K562 (cell line): ENCODE measurements at regions not wholly inside any gene's neighbourhood (a gene's known extent, or its start where the extent isn't known, plus 50 kb on each side); places are given as distances from the start of the nearest gene placed in this dataset.

Experiments used
- ATAC-seq: fragments of 200-7000 bp; cut with Tn5 transposase; 3 replicates; pipeline ENCODE4 v1.9.1; 2020; ENCODE audit warnings: moderate library complexity
- BruUV-seq: library from RNA; stranded (reverse); fragments of 400-500 nt; replicated peaks from 2 replicates; lab custom pipeline; 2021; lab: Mats Ljungman, UMichigan
- CTCF ChIA-PET: fragments of 300-600 bp; formaldehyde crosslinking; extraction: SDS; loops from one replicate; lab custom pipeline; 2021; ENCODE audit warnings: low intra/inter-chr PET ratio; lab: Yijun Ruan, JAX
- POLR2A ChIA-PET: fragments of 300-600, 350-650 bp; sonication (Branson Sonifier 250); formaldehyde crosslinking; extraction: SDS; loops from one replicate; lab custom pipeline; 2021; ENCODE audit warnings: antibody characterized with exemption, inconsistent platforms; lab: Yijun Ruan, JAX
- DNase-seq, 4 experiments: peaks; one replicate each; pipeline versions ENCODE4 v3.0.0 to v3.0.0-alpha.2; 2011 to 2018; ENCODE audit warnings: low spot score in 3 of 4, mixed read lengths in 3 of 4; ENCODE audit errors: extremely low read depth in 1 of 4
- FAIRE-seq: peaks from 2 replicates; lab custom pipeline; 2011; peaks lifted over from hg19 to GRCh38; lab: Jason Lieb, UNC
- H2AFZ ChIP-seq: 2 replicates; pipeline ENCODE4 v1.6.0; 2011; ENCODE audit warnings: low read depth, low read length, control low read depth, inconsistent platforms
- H3K27ac ChIP-seq: fragments of 200-600 bp; 3 replicates; pipeline ENCODE4 v1.8.0; 2011; ENCODE audit warnings: low read depth, mild to moderate bottlenecking, control low read depth, inconsistent platforms, low read length, moderate library complexity, mixed read lengths; ENCODE audit errors: extremely low read depth
- H3K27me3 ChIP-seq, 2 experiments: fragments of 300-600 bp in 1 of 2; 2 replicates in 1 of 2; 3 replicates in 1 of 2; pipeline versions ENCODE4 v1.6.0 to v1.8.0; 2011; ENCODE audit warnings: inconsistent platforms in 2 of 2, low read length in 2 of 2, mild to moderate bottlenecking in 1 of 2, mixed read lengths in 1 of 2, moderate library complexity in 1 of 2; ENCODE audit not compliant: control insufficient read depth in 2 of 2, insufficient read depth in 2 of 2
- H3K36me3 ChIP-seq: fragments of 300-600 bp; 3 replicates; pipeline ENCODE4 v1.8.0; 2011; ENCODE audit warnings: mild to moderate bottlenecking, low read length, inconsistent platforms; ENCODE audit not compliant: control insufficient read depth, insufficient read depth
- H3K4me1 ChIP-seq, 2 experiments: fragments of 200-600 bp in 1 of 2; replicated peaks in 1 of 2; 2 replicates in 1 of 2; 3 replicates in 1 of 2; pipeline versions ENCODE4 v1.5.1 to v1.8.0; 2011; ENCODE audit warnings: inconsistent platforms in 2 of 2, low read length in 2 of 2, mild to moderate bottlenecking in 1 of 2, mixed read lengths in 1 of 2, moderate library complexity in 1 of 2; ENCODE audit not compliant: control insufficient read depth in 2 of 2, insufficient read depth in 2 of 2
- H3K4me2 ChIP-seq: 2 replicates; pipeline ENCODE4 v1.6.1; 2011; ENCODE audit warnings: low read length, control low read depth, inconsistent platforms, mixed read lengths; ENCODE audit not compliant: insufficient read depth
- H3K4me3 ChIP-seq: fragments of 200-600 bp; sonication (generic), shearing (Covaris generic); 2 replicates; pipeline ENCODE4 v1.5.1; 2016; ENCODE audit warnings: control low read depth, inconsistent platforms
- H3K79me2 ChIP-seq: fragments of 200-600 bp; 3 replicates; pipeline ENCODE4 v1.8.0; 2011; ENCODE audit warnings: low read length, inconsistent platforms; ENCODE audit not compliant: control insufficient read depth, insufficient read depth
- H3K9ac ChIP-seq, 2 experiments: 2 replicates each; pipeline versions ENCODE4 v1.6.0 to v1.6.1; 2011; ENCODE audit warnings: low read depth in 2 of 2, low read length in 2 of 2, control low read depth in 1 of 2, inconsistent platforms in 1 of 2, mild to moderate bottlenecking in 1 of 2, mixed read lengths in 1 of 2; ENCODE audit not compliant: insufficient read depth in 1 of 2
- H3K9me1 ChIP-seq: one replicate; pipeline ENCODE4 v1.6.0; 2011; ENCODE audit warnings: inconsistent platforms, mild to moderate bottlenecking, low read length, moderate library complexity; ENCODE audit not compliant: control insufficient read depth, insufficient read depth
- H3K9me3 ChIP-seq: replicated peaks from 2 replicates; pipeline ENCODE4 v1.5.1; 2011; ENCODE audit warnings: low read depth, low read length, inconsistent platforms; ENCODE audit not compliant: control insufficient read depth, insufficient read depth
- H4K20me1 ChIP-seq: replicated peaks from 2 replicates; pipeline ENCODE4 v1.6.1; 2011; ENCODE audit warnings: low read length, inconsistent platforms, mixed read lengths; ENCODE audit not compliant: control insufficient read depth, insufficient read depth
- EWSR1 ChIP-seq: fragments of 450-650 bp; IDR thresholded peaks from 2 replicates; pipeline ENCODE4 v1.6.1; 2018; ENCODE audit warnings: borderline replicate concordance, mild to moderate bottlenecking, low read depth, moderate library complexity; ENCODE audit not compliant: partially characterized antibody
- HMG20B ChIP-seq: fragments of 250-450 bp; sonication (Bioruptor Pico); IDR thresholded peaks from 2 replicates; pipeline ENCODE4 v1.5.0; 2021; ENCODE audit warnings: mild to moderate bottlenecking
- NCOA4 ChIP-seq: fragments of 450-650 bp; IDR thresholded peaks from 2 replicates; pipeline ENCODE4 v1.6.1; 2018; ENCODE audit warnings: mild to moderate bottlenecking; ENCODE audit not compliant: partially characterized antibody
- NUFIP1 ChIP-seq: fragments of 450-650 bp; IDR thresholded peaks from 2 replicates; pipeline ENCODE4 v1.6.1; 2018; ENCODE audit not compliant: partially characterized antibody
- PHB2 ChIP-seq: fragments of 450-650 bp; IDR thresholded peaks from 2 replicates; pipeline ENCODE4 v1.6.1; 2017; ENCODE audit warnings: low read depth
- POLR2G ChIP-seq: fragments of 200-400 bp; formaldehyde crosslinking; IDR thresholded peaks from 2 replicates; pipeline ENCODE4 v1.6.1; 2017; ENCODE audit warnings: low read depth, mild to moderate bottlenecking, antibody characterized with exemption, low read length, moderate library complexity
- TEAD1 ChIP-seq, 2 experiments: fragments of 450-650 bp in 1 of 2; sonication (generic) in 1 of 2; formaldehyde crosslinking; IDR thresholded peaks; 2 replicates each; pipeline versions ENCODE4 v1.4.0 to v1.8.0; 2020 to 2022; ENCODE audit warnings: mild to moderate bottlenecking in 2 of 2, missing genetic modification reagents in 1 of 2
- ZFP36 ChIP-seq: fragments of 150-350 bp; IDR thresholded peaks from 2 replicates; pipeline ENCODE4 v1.6.1; 2018; ENCODE audit warnings: low read length, low read depth; ENCODE audit not compliant: partially characterized antibody
- WGBS: fragments of 100-300 bp; shearing (Covaris generic); methylation state at CpG from one replicate; pipeline ENCODE4 v1.1.6; 2016; ENCODE audit warnings: low coverage, mixed read lengths; ENCODE audit not compliant: insufficient coverage; ENCODE audit errors: missing lambda C conversion rate; 5-methylcytosine and 5-hydroxymethylcytosine counted together
- in situ Hi-C: fragments of 300-500 bp; cut with MboI; formaldehyde crosslinking; loops from 4 replicates; pipeline ENCODE4 v1.15.0; 2018; ENCODE audit warnings: inconsistent platforms, mixed read lengths
- intact Hi-C: fragments of 100-400 bp; cut with micrococcal nuclease; formaldehyde crosslinking; loops from 2 replicates; pipeline ENCODE4 v1.14.2; 2022
- TF ChIP-seq, protein P1 (sequence below): fragments of 250-450 bp; sonication (Bioruptor Pico); IDR thresholded peaks from 2 replicates; pipeline ENCODE4 v1.5.0; 2021; ENCODE audit warnings: mild to moderate bottlenecking, moderate library complexity

DNA sequence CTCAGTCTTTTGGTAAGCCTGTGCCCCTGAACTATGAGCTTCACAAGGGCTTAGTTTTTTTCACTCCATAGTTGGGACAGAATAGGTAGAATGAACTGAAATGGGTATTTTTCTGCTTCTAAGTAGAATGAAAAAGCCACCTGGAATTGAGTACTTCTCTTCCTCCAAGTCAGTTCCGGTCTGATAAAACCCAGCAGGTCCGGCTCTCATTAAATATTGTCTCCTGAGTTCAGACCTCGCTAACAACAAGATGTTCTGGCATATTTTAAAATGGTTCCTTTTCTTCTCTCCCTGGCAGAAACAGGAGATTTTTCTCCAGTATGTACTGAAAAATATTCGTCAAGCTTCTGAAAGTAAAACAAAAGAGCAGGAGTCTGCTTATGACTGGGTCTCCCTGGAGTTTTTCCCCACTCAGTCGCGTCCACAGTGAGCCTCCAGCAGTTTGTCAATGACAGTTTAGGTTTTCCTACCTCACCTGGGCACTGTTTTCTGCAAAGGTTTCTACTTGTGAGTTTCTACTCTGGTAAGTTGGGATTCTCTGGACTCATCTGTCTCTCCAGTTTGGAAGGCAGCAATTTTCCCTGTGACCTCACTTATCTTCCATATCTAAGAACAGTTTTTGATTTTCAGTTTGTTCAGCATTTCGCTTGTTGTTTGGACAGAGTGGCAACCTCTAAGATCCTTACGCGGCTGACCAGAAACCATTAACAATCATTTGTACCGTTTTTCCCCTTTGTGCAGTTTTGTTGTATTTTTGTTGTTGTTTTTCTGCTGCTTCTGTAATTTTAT lies 868.0 kb downstream of the METTL15 start:
- Histone ChIP-seq H3K27ac (no peak overlapping the region), H3K4me1 (no peaks in the 10 kb centered on the region), H3K27me3 (no peaks in the 10 kb centered on the region), H3K4me3 (no peak overlapping the region), H3K79me2 (no peaks in the 10 kb centered on the region), H4K20me1 (no peaks in the 10 kb centered on the region), H3K4me2 (no peak overlapping the region), H3K9me3 (no peaks in the 10 kb centered on the region), H2AFZ (no peak overlapping the region), H3K9ac (no peak overlapping the region), H3K36me3 (no peaks in the 10 kb centered on the region), H3K9me1 (no peaks in the 10 kb centered on the region)
- 4% methylated on average over 10 of the region's 10 CpGs for WGBS
- intact Hi-C loops: no loop called here
- ChIA-PET CTCF (no interaction called here), POLR2A (no interaction called here)
- in situ Hi-C loops: no loop called here
- BruUV-seq: no TSS peak
- ATAC-seq (no peak), DNase-seq (no peak), FAIRE-seq (no peak)
- no peak for TF ChIP-seq HMG20B (CRISPR knock-in tag)
- no peak for TF ChIP-seq ZFP36
- no peak for TF ChIP-seq NCOA4
- no peak for TF ChIP-seq PHB2
- TF ChIP-seq EWSR1: no peak
- TF ChIP-seq, protein P1, sequence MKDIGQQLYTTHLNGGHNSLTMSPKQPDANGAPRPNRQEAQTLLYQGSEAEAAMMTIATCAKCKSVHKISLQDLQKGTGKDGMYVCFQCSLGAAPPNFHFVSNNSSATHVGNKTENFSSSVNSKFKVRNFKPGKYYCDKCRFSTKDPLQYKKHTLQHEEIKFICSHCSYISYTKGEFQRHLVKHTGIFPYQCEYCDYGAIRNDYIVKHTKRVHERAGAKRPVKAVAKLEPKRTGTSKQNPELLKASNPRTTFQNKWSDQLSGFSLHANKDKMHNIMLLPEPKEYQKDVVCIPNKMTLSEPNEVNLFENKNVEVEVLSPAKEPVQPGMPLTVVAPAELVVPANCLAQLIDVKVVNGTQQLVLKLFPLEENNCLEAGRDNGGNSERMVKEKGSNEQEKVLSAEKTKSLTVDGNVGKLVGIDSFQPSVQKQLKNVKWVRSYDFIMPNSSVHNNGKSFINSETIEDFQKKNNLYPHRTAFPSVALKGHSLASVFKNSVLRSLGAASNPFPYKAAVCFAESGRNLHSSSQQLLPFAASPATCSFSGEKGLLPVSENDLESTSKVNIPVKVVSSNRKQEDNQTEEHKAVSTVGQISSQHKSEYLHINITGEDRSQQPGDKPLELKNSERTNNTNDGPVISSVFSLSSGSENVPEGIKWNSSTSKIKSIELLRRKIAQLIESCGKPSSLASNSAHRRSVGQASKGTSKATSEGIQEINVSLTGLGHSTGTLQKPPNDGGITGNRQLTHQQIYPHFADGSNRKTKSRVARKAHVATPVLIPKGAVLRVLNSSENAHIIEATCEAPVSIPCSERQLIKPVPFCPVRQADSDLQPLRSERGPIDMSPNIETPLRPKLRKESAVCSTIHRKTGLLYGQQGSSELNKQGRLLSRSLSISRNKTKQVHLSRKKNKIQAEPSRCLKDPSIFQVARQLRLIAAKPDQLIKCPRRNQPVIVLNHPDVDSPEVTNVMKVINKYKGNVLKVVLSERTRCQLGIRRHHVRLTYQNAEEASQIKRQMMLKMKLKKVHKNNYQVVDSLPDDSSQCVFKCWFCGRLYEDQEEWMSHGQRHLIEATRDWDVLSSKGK (CRISPR knock-in tag): no peak
- TF ChIP-seq POLR2G: no peak
- TF ChIP-seq TEAD1 (CRISPR knock-in tag; IDR thresholded peaks at IDR 0.05): no peak
- no peak for TF ChIP-seq NUFIP1
